ENCODE measurements at regions not wholly inside any gene's neighbourhood (a gene's known extent, or its start where the extent isn't known, plus 50 kb on each side); places are given as distances from the start of the nearest gene placed in this dataset.

DNA sequence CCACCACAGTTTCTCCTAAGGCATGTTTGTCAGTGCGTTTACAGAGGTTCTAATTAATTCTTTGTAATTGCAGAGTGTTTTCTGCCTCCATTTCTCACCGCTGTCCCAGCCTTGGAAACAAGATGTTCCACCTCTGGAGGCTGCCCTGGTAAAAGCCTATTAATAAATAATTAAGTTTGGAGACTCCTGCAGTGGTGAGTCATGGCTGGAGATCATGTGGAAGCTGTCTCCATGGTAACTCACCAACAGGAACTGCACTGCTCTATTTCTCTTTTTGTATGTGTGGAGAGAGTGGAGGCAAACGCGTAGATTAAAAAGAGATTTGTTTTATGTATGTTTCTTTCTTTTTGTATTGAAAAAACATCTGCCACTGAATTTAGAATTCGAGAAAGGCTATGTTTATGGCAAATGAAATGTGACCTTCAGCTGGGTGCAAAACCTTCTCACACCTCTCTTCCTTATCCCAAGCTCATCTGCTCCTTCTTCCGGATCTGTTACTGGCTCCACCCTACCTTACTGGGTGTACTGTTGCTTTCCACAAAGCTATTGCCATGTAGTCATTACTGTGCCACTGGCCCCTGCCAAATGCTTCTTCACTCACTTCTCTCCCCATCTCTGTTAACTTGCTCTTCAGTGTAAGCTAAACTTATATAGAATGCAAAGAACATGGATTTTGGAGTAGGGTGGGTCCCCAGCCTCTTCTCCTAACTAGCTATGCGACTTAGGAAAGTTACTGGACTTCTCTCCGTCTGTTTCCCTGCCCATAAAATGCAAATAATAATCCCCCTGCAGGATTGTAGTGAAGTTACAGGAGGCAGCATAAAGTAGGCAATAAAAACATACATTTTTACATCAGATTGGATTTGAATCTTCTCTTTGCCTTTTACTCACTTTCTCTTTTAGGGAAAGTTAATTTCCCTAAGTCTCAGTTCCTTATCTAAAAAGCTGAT lies 778.5 kb downstream of the NTRK3 start:
- H3K4me3 ChIP-seq (ENCODE audit: insufficient read depth, low read depth, low read length): no peak overlapping the region
- no peak overlapping the region for H2BK120ac ChIP-seq (ENCODE audit: low read depth, low read length)
- H3K9ac ChIP-seq (ENCODE audit: low read depth, low read length): no peak overlapping the region
- no peaks in the 10 kb centered on the region for H3K4me1 ChIP-seq (ENCODE audit: control insufficient read depth, insufficient read depth, low read length)
- H3K36me3 ChIP-seq (ENCODE audit: control insufficient read depth, insufficient read depth, low read length): no peaks in the 10 kb centered on the region
- no peak overlapping the region for H3K23ac ChIP-seq (ENCODE audit: low read depth, low read length)
- H2BK5ac ChIP-seq (ENCODE audit: low read depth, low read length, poor library complexity, severe bottlenecking): no peak overlapping the region
- BruUV-seq (replicated peaks): no TSS peak
- H3K79me1 ChIP-seq (ENCODE audit: low read depth in 1 of 2, low read length in 2 of 2): no peaks in the 10 kb centered on the region
- H2AK5ac ChIP-seq (ENCODE audit: low read depth, low read length): no peak overlapping the region
- H2BK20ac ChIP-seq (ENCODE audit: low read depth, low read length): no peak overlapping the region
- no peaks in the 10 kb centered on the region for H3K9me1 ChIP-seq (ENCODE audit: insufficient read depth, low read length)
- peak; percentile 72 for ATAC-seq (ENCODE audit: low read depth)
- H2AK9ac ChIP-seq (replicated peaks; ENCODE audit: low read depth, low read length, poor library complexity): no peak overlapping the region
- no peak overlapping the region for H3K4ac ChIP-seq (ENCODE audit: low read depth, low read length)
- dilution Hi-C loops (cut with HindIII; ENCODE audit: low sequenced_read_pairs, unreplicated experiment): no loop called here
- H4K8ac ChIP-seq (ENCODE audit: low read depth in 2 of 2, low read length in 2 of 2): no peak overlapping the region
- H3K27me3 ChIP-seq (ENCODE audit: control insufficient read depth, insufficient read depth, low read length): no peaks in the 10 kb centered on the region
- H4K20me1 ChIP-seq (ENCODE audit: insufficient read depth, low read length): no peaks in the 10 kb centered on the region
- H3K9me3 ChIP-seq (ENCODE audit: control insufficient read depth, insufficient read depth, low read length): peaks cover 4% of the 10 kb centered on the region; the same call in 1 of the 2 replicates
- no peak overlapping the region for H4K91ac ChIP-seq (ENCODE audit: insufficient read depth, low read depth, low read length)
- intact Hi-C loops (cut with micrococcal nuclease): no loop called here
- ChIA-PET CTCF (interaction anchor here (0.5 kb wide), 1 partner anchor 9 kb away, joined by 3 read pairs; no protein-coding TSS in a partner anchor), POLR2A (ENCODE audit: unreplicated experiment) (no interaction called here)
- no peak overlapping the region for H3K14ac ChIP-seq (replicated peaks; ENCODE audit: low read depth, low read length)
- no peak overlapping the region for H3K4me2 ChIP-seq (ENCODE audit: low read depth, low read length)
- no peak overlapping the region for H2AFZ ChIP-seq (replicated peaks; ENCODE audit: low read length, poor library complexity)
- in situ Hi-C loops (cut with MboI; ENCODE audit: low sequenced_read_pairs): no loop called here
- TF ChIP-seq MAFK (IDR thresholded peaks at IDR 0.05; ENCODE audit: low read depth, low read length) (no peak), CEBPB (IDR thresholded peaks at IDR 0.05; ENCODE audit: low read depth, low read length) (no peak)
- TF ChIP-seq, protein P1, sequence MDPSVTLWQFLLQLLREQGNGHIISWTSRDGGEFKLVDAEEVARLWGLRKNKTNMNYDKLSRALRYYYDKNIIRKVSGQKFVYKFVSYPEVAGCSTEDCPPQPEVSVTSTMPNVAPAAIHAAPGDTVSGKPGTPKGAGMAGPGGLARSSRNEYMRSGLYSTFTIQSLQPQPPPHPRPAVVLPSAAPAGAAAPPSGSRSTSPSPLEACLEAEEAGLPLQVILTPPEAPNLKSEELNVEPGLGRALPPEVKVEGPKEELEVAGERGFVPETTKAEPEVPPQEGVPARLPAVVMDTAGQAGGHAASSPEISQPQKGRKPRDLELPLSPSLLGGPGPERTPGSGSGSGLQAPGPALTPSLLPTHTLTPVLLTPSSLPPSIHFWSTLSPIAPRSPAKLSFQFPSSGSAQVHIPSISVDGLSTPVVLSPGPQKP (IDR thresholded peaks at IDR 0.05; ENCODE audit: borderline replicate concordance, low read depth, low read length): no peak
- peak; percentile 49 for DNase-seq
- WGBS, 2 experiments (ENCODE audit: extremely low coverage in 2 of 2, insufficient read length in 1 of 2): no CpG with 5 or more reads among the region's 8 CpGs
- no peak overlapping the region for H4K5ac ChIP-seq (ENCODE audit: low read depth, low read length)
- H3K56ac ChIP-seq (ENCODE audit: extremely low read depth, insufficient read depth, low read length): no peak overlapping the region
- no peak overlapping the region for H3K27ac ChIP-seq (ENCODE audit: insufficient read depth, low read length)
- H3K18ac ChIP-seq (ENCODE audit: low read depth, low read length): no peak overlapping the region
- H2BK15ac ChIP-seq (ENCODE audit: low read depth, low read length): no peak overlapping the region
